Breast epithelium (tissue), 4 donors: ENCODE measurements at regions not wholly inside any gene's neighbourhood (a gene's known extent, or its start where the extent isn't known, plus 50 kb on each side); places are given as distances from the start of the nearest gene placed in this dataset.
A peak's percentile ranks its signal among the peaks of the same experiment; 100 is the strongest.
"Not testable (repeated sequence)": the region's sequence is repeated elsewhere in the genome, so short reads cannot be mapped to it uniquely, and the experiment has no call there.

Experiments
- DNase-seq, 2 donors: peaks; one replicate each; pipeline ENCODE4 v3.0.0-alpha.2; 2019; ENCODE audit warnings: low spot score in 2 of 2
- H3K27ac ChIP-seq, 2 donors: fragments of 200-600 bp; sonication (generic) in 1 of 2; one replicate each; pipeline ENCODE4 v1.5.1; 2016 to 2019; ENCODE audit warnings: mild to moderate bottlenecking in 1 of 2
- H3K27me3 ChIP-seq, 2 donors: fragments of 200-600 bp; sonication (generic) in 1 of 2; one replicate each; pipeline versions ENCODE4 v1.5.1 to v1.6.0; 2017 to 2019; ENCODE audit warnings: control low read depth in 1 of 2, mild to moderate bottlenecking in 1 of 2
- H3K36me3 ChIP-seq: fragments of 200-600 bp; one replicate; pipeline ENCODE4 v1.5.1; 2019
- H3K4me1 ChIP-seq, 2 donors: fragments of 200-600 bp; sonication (generic); one replicate each; pipeline ENCODE4 v1.5.1; 2016 to 2019; ENCODE audit warnings: control low read depth in 1 of 2
- H3K4me3 ChIP-seq, 3 donors: fragments of 200-600 bp; sonication (generic); 1 replicate in 2 of 3; 2 replicates in 1 of 3; pipeline ENCODE4 v1.5.1; 2016 to 2019; ENCODE audit warnings: mild to moderate bottlenecking in 3 of 3, moderate library complexity in 2 of 3
- H3K9me3 ChIP-seq, 2 donors: fragments of 200-600 bp; sonication (generic) in 1 of 2; one replicate each; pipeline ENCODE4 v1.5.1; 2016 to 2019; ENCODE audit warnings: control low read depth in 1 of 2
- POLR2A ChIP-seq: fragments of 450-650 bp; IDR thresholded peaks from one replicate; pipeline ENCODE4 v1.6.1; 2016; ENCODE audit warnings: antibody characterized with exemption, mild to moderate bottlenecking, moderate library complexity
- POLR2AphosphoS5 ChIP-seq, 3 donors: sonication (generic); formaldehyde crosslinking; IDR thresholded peaks; one replicate each; pipeline ENCODE4 v1.6.1; 2017; ENCODE audit warnings: antibody characterized with exemption in 3 of 3
- intact Hi-C: fragments of 100-400 bp; cut with DNase I; formaldehyde crosslinking; loops from one replicate; pipeline ENCODE4 v1.15.1; 2023; ENCODE audit warnings: low total_unique reads
- TF ChIP-seq, protein P1 (sequence below), 3 donors: fragments of 450-650 bp; IDR thresholded peaks; one replicate each; pipeline ENCODE4 v1.5.1; 2016 to 2017; ENCODE audit warnings: antibody characterized with exemption in 3 of 3, mild to moderate bottlenecking in 3 of 3, moderate library complexity in 3 of 3

DNA sequence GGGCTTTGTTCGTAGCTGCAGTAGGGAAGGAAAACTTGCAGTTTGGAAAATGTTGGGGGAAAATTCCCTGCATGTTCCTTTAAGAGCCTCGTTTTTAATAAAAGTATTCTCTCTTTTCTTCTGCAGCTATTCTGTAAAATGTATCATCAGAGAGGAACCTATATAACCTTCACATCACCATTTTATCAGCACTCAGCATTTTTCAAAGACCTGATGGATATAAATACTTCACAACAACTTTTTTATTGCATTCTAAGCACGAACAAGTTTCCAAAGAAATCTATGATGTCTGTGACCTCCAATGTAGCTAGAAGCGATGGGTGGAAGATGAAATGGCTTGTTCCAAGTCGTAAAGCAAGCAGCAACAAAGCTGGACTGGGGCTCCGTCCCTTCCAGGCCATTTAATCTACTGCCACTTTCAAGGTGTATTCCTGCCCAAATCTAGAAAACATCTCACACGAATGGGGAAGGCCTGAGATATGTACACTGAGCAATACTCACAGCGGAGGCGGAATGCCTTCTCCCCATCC lies 84.0 kb downstream of the NSUN2 start:
- no peak for DNase-seq
- Histone ChIP-seq H3K4me1 (no peaks in the 10 kb centered on the region), H3K4me3 (no peak overlapping the region), H3K27ac (no peak overlapping the region), H3K27me3 (peaks cover 0 to 5% of the 10 kb centered on the region in 2 donors), H3K36me3 (no peaks in the 10 kb centered on the region), H3K9me3 (no peaks in the 10 kb centered on the region)
- intact Hi-C loops: no loop called here
- TF ChIP-seq, protein P1, sequence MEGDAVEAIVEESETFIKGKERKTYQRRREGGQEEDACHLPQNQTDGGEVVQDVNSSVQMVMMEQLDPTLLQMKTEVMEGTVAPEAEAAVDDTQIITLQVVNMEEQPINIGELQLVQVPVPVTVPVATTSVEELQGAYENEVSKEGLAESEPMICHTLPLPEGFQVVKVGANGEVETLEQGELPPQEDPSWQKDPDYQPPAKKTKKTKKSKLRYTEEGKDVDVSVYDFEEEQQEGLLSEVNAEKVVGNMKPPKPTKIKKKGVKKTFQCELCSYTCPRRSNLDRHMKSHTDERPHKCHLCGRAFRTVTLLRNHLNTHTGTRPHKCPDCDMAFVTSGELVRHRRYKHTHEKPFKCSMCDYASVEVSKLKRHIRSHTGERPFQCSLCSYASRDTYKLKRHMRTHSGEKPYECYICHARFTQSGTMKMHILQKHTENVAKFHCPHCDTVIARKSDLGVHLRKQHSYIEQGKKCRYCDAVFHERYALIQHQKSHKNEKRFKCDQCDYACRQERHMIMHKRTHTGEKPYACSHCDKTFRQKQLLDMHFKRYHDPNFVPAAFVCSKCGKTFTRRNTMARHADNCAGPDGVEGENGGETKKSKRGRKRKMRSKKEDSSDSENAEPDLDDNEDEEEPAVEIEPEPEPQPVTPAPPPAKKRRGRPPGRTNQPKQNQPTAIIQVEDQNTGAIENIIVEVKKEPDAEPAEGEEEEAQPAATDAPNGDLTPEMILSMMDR (IDR thresholded peaks at IDR 0.05): no peak
- TF ChIP-seq POLR2AphosphoS5 (IDR thresholded peaks at IDR 0.05) (no peak), POLR2A (no peak)

DNA sequence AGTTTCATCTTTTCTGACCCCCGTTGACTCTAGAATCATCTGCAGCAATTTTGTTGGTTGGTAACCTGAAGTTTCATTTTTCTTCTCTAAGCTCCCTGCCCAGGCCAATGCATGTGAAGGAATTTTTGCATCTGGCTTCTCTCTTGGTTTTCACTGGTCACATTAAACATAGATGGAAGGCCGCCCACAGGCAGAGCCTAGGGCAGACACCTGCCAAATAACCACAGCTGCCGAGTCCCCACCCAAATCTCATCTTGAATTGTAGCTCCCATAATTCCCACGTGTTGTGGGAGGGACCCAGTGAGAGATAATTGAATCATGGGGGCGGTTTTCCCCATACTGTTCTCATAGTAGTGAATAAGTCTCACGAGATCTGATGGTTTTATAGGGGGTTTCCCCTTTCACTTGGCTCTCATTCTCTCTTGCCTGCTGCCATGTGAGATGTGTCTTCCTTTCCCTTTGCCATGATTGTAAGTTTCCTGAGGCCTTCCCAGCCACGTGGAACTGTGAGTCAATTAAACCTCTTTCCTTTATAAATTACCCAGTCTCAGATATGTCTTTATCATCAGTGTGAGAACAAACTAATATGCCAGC lies 84.8 kb downstream of the NSUN2 start:
- H3K4me1 ChIP-seq, H3K9me3 ChIP-seq, H3K36me3 ChIP-seq, H3K27ac ChIP-seq, intact Hi-C loops, H3K4me3 ChIP-seq, H3K27me3 ChIP-seq: not testable (repeated sequence)
- DNase-seq: peak in 1 of 2 donors; percentile 4

DNA sequence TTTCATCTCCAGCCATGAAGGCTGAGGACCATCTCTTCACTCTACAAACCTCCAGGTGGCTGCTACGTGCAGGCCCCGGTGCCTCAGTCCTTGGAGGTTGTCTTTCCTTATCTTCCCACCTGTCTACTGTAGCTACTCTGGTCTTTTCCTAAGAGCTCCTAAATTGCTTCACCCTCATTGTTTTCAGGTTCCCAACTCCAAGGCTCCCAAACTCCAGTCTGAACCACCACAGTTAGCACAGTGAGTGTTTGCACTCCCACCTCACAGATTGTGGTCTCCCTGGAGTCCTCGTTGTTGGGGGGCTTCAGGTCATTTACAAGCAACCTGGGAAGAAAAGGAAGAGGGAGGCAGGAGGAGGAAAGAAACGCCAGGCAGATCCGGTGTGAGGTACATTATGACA lies 85.3 kb downstream of the NSUN2 start:
- Histone ChIP-seq H3K4me3 (no peak overlapping the region), H3K27ac (no peak overlapping the region), H3K4me1 (no peaks in the 10 kb centered on the region), H3K9me3 (no peaks in the 10 kb centered on the region), H3K36me3 (no peaks in the 10 kb centered on the region), H3K27me3 (peaks cover 0 to 5% of the 10 kb centered on the region in 2 donors)
- intact Hi-C loops: no loop called here
- TF ChIP-seq POLR2AphosphoS5 (IDR thresholded peaks at IDR 0.05) (no peak), POLR2A (no peak)
- TF ChIP-seq, protein P1 (IDR thresholded peaks at IDR 0.05): no peak
- no peak for DNase-seq

DNA sequence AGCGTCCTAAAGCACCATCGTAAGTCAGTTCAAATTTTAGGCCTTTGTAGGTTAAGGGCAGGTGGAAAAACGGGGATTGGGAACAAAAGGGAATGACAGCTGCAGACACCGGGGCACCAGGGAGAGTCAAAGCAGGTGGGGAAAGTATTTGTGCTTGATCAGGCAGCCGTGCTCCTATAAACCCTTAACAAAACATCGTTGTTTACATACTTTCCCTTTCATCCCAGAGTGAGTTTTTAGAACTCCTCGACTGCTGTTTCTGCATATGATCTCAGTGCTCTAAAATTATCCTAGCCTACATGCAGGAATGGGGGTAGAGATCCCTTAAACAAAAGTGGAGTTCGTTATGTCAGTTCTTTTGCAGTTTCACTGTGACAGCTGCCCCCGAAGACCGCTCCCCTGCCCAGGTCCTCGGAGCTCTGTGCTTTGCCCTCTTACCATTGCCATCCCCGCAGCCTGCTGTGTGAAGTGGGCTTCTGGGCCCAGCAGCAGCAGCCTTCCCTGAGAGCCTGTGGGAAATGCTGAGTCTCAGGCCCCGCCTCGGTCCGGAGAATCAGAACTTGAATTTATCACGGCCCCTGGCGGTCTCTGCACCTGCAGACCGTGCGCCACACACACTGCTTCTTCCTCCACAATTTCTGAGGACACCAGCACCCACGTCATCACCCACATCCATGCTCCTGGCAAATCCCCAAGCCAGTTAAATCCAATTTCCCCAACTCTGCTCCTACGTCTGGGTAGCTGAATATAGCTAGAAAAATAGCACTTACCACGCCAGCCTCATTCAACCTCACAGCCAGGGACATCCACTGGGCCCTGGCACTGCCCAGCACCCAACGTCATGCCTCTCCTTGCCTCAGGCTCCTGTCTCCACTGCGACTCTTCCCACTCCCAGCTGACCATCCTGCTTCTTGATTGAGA lies 86.8 kb downstream of the NSUN2 start:
- H3K27ac ChIP-seq: no peak overlapping the region
- H3K36me3 ChIP-seq: no peaks in the 10 kb centered on the region
- H3K4me3 ChIP-seq: no peak overlapping the region
- peak in 1 of 2 donors; percentile 9 for DNase-seq
- intact Hi-C loops: no loop called here
- no peaks in the 10 kb centered on the region for H3K9me3 ChIP-seq
- TF ChIP-seq, protein P1 (IDR thresholded peaks at IDR 0.05): no peak
- no peak for TF ChIP-seq POLR2AphosphoS5 (IDR thresholded peaks at IDR 0.05)
- TF ChIP-seq POLR2A: no peak
- no peaks in the 10 kb centered on the region for H3K4me1 ChIP-seq
- no peaks in the 10 kb centered on the region for H3K27me3 ChIP-seq

DNA sequence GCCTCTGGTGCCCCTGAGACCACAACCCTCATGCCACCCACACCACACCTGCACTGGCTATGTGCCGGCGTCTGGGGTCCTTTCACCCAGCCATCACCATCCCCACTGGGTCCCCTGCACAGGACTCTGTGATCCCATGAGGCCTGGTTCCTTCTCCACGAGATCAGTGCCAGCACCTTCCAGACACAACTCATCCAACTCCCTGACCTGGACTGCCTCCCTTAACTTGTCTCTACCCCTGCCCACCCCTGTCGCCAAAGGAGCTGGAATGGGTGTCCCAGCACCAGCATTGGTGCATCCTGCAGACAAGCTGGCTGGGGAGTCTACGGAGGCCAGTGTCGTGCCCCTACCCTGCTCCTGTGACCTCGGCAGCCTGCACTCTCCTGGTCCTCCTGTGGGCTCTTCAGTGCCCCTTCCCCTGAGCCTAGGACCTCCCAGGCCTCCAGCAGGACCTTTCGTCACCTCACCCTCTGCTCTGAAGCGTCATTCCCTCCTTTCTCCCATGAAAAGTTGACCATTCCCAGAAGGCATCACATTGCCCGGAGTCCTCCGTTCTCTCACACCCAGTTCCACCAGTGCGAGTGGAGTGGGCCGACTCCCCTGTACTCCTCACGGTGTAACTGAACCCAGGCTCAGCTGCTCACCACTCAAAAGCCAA lies 87.7 kb downstream of the NSUN2 start:
- TF ChIP-seq, protein P1 (IDR thresholded peaks at IDR 0.05): no peak
- TF ChIP-seq POLR2A: no peak
- no peak for TF ChIP-seq POLR2AphosphoS5 (IDR thresholded peaks at IDR 0.05)
- no peaks in the 10 kb centered on the region for H3K36me3 ChIP-seq
- H3K4me3 ChIP-seq: no peak overlapping the region
- no peak overlapping the region for H3K27ac ChIP-seq
- no peak for DNase-seq
- intact Hi-C loops: no loop called here
- no peaks in the 10 kb centered on the region for H3K27me3 ChIP-seq
- no peaks in the 10 kb centered on the region for H3K9me3 ChIP-seq
- H3K4me1 ChIP-seq: no peaks in the 10 kb centered on the region
